H1 (cell line): ENCODE measurements at regions not wholly inside any gene's neighbourhood (a gene's known extent, or its start where the extent isn't known, plus 50 kb on each side); places are given as distances from the start of the nearest gene placed in this dataset.

Experiments used
- CTBP2 ChIP-seq: IDR thresholded peaks from 2 replicates; pipeline ENCODE4 v1.7.0; 2011; ENCODE audit warnings: borderline replicate concordance, mild to moderate bottlenecking, moderate library complexity, mixed read lengths, low read length; ENCODE audit not compliant: insufficient read depth, insufficient read length
- EP300 ChIP-seq, 2 experiments: IDR thresholded peaks; 1 replicate in 1 of 2; 2 replicates in 1 of 2; pipeline ENCODE4 v1.6.1; 2011 to 2012; ENCODE audit warnings: low read depth in 2 of 2, low read length in 2 of 2, mild to moderate bottlenecking in 2 of 2, borderline replicate concordance in 1 of 2, inconsistent platforms in 1 of 2, moderate library complexity in 1 of 2
- POLR2A ChIP-seq, 2 experiments: IDR thresholded peaks; 1 replicate in 1 of 2; 2 replicates in 1 of 2; pipeline ENCODE4 v1.6.1; 2011; ENCODE audit warnings: low read depth in 2 of 2, low read length in 2 of 2, mild to moderate bottlenecking in 2 of 2; ENCODE audit errors: control extremely low read depth in 1 of 2
- RFX5 ChIP-seq: IDR thresholded peaks from 2 replicates; pipeline ENCODE4 v1.6.1; 2011; ENCODE audit warnings: low read depth, low read length, improper control_type of control experiment, borderline replicate concordance
- YY1 ChIP-seq: IDR thresholded peaks from 2 replicates; pipeline ENCODE4 v1.6.1; 2011; ENCODE audit warnings: low read depth, mild to moderate bottlenecking, low read length
- TF ChIP-seq, protein P1 (sequence below), 3 experiments: IDR thresholded peaks; 1 replicate in 2 of 3; 2 replicates in 1 of 3; pipeline versions ENCODE4 v1.5.1 to v1.6.1; 2011; ENCODE audit warnings: low read length in 3 of 3, mild to moderate bottlenecking in 3 of 3, inconsistent platforms in 2 of 3, low read depth in 1 of 3, moderate library complexity in 1 of 3; ENCODE audit not compliant: insufficient read depth in 1 of 3; ENCODE audit errors: control extremely low read depth in 1 of 3

DNA sequence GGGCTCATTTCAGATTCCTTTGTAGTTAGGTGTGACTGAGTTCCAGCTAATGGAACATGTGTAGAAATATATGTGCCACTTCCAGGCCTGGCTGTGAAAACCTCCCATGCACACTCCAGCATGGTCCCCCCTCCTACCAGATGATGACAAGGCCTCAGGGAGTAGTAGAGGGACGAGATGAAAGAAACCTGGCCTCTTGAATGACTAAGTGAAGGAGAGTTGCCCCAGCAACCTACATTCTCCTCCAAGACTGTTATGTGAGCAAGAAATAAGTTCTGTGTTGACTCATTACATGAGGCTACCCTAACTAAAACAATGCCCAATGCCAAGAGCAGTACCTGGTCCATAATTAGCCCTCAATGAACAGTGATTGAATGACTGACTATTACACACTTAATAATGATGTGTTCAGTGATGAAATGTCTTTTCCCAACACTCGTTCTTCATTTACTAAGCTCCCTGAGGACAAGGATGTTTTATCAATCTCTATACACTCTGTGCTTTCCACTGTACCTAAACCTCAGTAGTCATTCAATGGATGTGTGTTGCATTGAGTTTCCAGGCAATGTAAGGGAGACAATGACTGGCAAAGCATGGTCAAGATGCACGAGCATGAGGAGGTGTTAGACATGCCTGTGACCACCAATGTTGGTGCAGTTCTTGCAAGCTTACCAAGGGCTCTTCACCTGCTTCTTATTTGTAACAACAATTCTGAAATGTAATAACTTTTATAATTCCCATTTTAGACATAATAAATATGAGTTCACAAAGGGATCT, 62.0 kb upstream of the BCL6 start:
- TF ChIP-seq CTBP2 (no peak), RFX5 (no peak), EP300 (IDR thresholded peaks at IDR 0.05; ENCODE audit: borderline replicate concordance in 1 of 2, low read depth in 2 of 2, low read length in 2 of 2) (no peak), YY1 (no peak), POLR2A (IDR thresholded peaks at IDR 0.05; ENCODE audit: control extremely low read depth in 1 of 2, low read depth in 2 of 2, low read length in 2 of 2) (no peak)
- TF ChIP-seq, protein P1, sequence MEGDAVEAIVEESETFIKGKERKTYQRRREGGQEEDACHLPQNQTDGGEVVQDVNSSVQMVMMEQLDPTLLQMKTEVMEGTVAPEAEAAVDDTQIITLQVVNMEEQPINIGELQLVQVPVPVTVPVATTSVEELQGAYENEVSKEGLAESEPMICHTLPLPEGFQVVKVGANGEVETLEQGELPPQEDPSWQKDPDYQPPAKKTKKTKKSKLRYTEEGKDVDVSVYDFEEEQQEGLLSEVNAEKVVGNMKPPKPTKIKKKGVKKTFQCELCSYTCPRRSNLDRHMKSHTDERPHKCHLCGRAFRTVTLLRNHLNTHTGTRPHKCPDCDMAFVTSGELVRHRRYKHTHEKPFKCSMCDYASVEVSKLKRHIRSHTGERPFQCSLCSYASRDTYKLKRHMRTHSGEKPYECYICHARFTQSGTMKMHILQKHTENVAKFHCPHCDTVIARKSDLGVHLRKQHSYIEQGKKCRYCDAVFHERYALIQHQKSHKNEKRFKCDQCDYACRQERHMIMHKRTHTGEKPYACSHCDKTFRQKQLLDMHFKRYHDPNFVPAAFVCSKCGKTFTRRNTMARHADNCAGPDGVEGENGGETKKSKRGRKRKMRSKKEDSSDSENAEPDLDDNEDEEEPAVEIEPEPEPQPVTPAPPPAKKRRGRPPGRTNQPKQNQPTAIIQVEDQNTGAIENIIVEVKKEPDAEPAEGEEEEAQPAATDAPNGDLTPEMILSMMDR (IDR thresholded peaks at IDR 0.05; ENCODE audit: control extremely low read depth in 1 of 3, insufficient read depth in 1 of 3, low read depth in 1 of 3, low read length in 3 of 3), result no peak
